HG03196 (cell line): ENCODE measurements at regions not wholly inside any gene's neighbourhood (a gene's known extent, or its start where the extent isn't known, plus 50 kb on each side); places are given as distances from the start of the nearest gene placed in this dataset.
"Not testable (repeated sequence)": the region's sequence is repeated elsewhere in the genome, so short reads cannot be mapped to it uniquely, and the experiment has no call there.

Experiments
- ATAC-seq: cut with Tn5 transposase; IDR thresholded peaks from one replicate; pipeline ENCODE4 v1.9.1; 2021; ENCODE audit not compliant: unreplicated experiment

- ATAC-seq: no peak
Observed at GRCh38 chr12:124214574-124214973, 80.3 kb upstream of the RFLNA start.

GRCh38 chr12:124216966-124217365 lies 77.9 kb upstream of the RFLNA start:
- no peak for ATAC-seq

- ATAC-seq: no peak
Observed at GRCh38 chr12:124217508-124218242, 77.2 kb upstream of the RFLNA start.

GRCh38 chr12:124218243-124218560 lies 76.7 kb upstream of the RFLNA start:
- ATAC-seq: no peak

GRCh38 chr12:124218650-124219049 lies 76.2 kb upstream of the RFLNA start:
- not testable (repeated sequence) for ATAC-seq

GRCh38 chr12:124222368-124223245 lies 72.3 kb upstream of the RFLNA start:
- ATAC-seq: no peak

GRCh38 chr12:124223733-124224138 lies 71.2 kb upstream of the RFLNA start:
- not testable (repeated sequence) for ATAC-seq

- ATAC-seq: no peak
Observed at GRCh38 chr12:124224535-124225110, 70.3 kb upstream of the RFLNA start.

GRCh38 chr12:124225730-124226129 lies 69.2 kb upstream of the RFLNA start:
- ATAC-seq: no peak

GRCh38 chr12:124227951-124228711 lies 66.8 kb upstream of the RFLNA start:
- no peak for ATAC-seq

- ATAC-seq: no peak
Observed at GRCh38 chr12:124229520-124229919, 65.4 kb upstream of the RFLNA start.

GRCh38 chr12:124230117-124230757 lies 64.7 kb upstream of the RFLNA start:
- ATAC-seq: no peak

GRCh38 chr12:124230789-124231188 lies 64.1 kb upstream of the RFLNA start:
- ATAC-seq: no peak

GRCh38 chr12:124231980-124232653 lies 62.8 kb upstream of the RFLNA start:
- no peak for ATAC-seq

- ATAC-seq: no peak
Observed at GRCh38 chr12:124232654-124232987, 62.3 kb upstream of the RFLNA start.

GRCh38 chr12:124233041-124233796 lies 61.7 kb upstream of the RFLNA start:
- no peak for ATAC-seq

GRCh38 chr12:124233846-124234640 lies 60.9 kb upstream of the RFLNA start:
- ATAC-seq: no peak

GRCh38 chr12:124236625-124237031 lies 58.3 kb upstream of the RFLNA start:
- no peak for ATAC-seq

GRCh38 chr12:124238886-124239285 lies 56.0 kb upstream of the RFLNA start:
- ATAC-seq: no peak
